Neural cell (in vitro differentiated cells): ENCODE measurements at regions not wholly inside any gene's neighbourhood (a gene's known extent, or its start where the extent isn't known, plus 50 kb on each side); places are given as distances from the start of the nearest gene placed in this dataset.

ENCODE experiments used
- H2AFZ ChIP-seq: fragments of 200-600, 300-800 bp; sonication (generic), shearing (Covaris generic); 2 replicates; pipeline ENCODE4 v1.6.0; 2014; ENCODE audit warnings: low read depth, mild to moderate bottlenecking, antibody characterized with exemption, low read length, moderate library complexity
- H3F3A ChIP-seq: fragments of 200-600 bp; shearing (Covaris generic); 2 replicates; pipeline ENCODE4 v1.6.1; 2016; ENCODE audit warnings: mild to moderate bottlenecking, moderate library complexity, mixed read lengths, antibody characterized with exemption, low read length; ENCODE audit not compliant: insufficient read depth, poor library complexity, severe bottlenecking
- H3K27ac ChIP-seq: fragments of 200-600, 300-800 bp; sonication (generic), shearing (Covaris generic); 2 replicates; pipeline ENCODE4 v1.5.1; 2014; ENCODE audit warnings: mild to moderate bottlenecking, low read length, moderate library complexity
- H3K27me3 ChIP-seq: fragments of 300-800, 200-600 bp; sonication (generic), shearing (Covaris generic); 2 replicates; pipeline ENCODE4 v1.6.0; 2014; ENCODE audit warnings: mild to moderate bottlenecking, low read depth, low read length, moderate library complexity; ENCODE audit not compliant: insufficient read depth
- H3K36me3 ChIP-seq: fragments of 300-800, 200-600 bp; sonication (generic), shearing (Covaris generic); 2 replicates; pipeline ENCODE4 v1.5.1; 2014; ENCODE audit warnings: mild to moderate bottlenecking, antibody characterized with exemption, low read length, moderate library complexity; ENCODE audit not compliant: insufficient read depth
- H3K4me2 ChIP-seq: fragments of 300-800, 200-600 bp; sonication (generic), shearing (Covaris generic); 2 replicates; pipeline ENCODE4 v1.6.0; 2014; ENCODE audit warnings: mild to moderate bottlenecking, low read length
- H3K4me3 ChIP-seq: fragments of 300-800, 200-600 bp; sonication (generic), shearing (Covaris generic); 2 replicates; pipeline ENCODE4 v1.5.1; 2014; ENCODE audit warnings: mild to moderate bottlenecking, low read length, moderate library complexity
- H3K79me2 ChIP-seq: fragments of 200-600 bp; shearing (Covaris generic); replicated peaks from 2 replicates; pipeline ENCODE4 v1.6.0; 2014; ENCODE audit warnings: mild to moderate bottlenecking, low read length, moderate library complexity; ENCODE audit not compliant: insufficient read depth
- H3K9ac ChIP-seq: fragments of 300-800, 200-600 bp; sonication (generic), shearing (Covaris generic); 2 replicates; pipeline ENCODE4 v1.6.1; 2016; ENCODE audit warnings: mild to moderate bottlenecking, low read length, mixed read lengths
- H3K9me2 ChIP-seq: fragments of 200-600 bp; shearing (Covaris generic); 2 replicates; pipeline ENCODE4 v1.6.1; 2016; ENCODE audit warnings: mild to moderate bottlenecking, low read length, mixed read lengths; ENCODE audit not compliant: insufficient read depth
- H3K9me3 ChIP-seq: fragments of 200-600, 300-800 bp; sonication (generic), shearing (Covaris generic); 2 replicates; pipeline ENCODE4 v1.6.1; 2016; ENCODE audit warnings: mild to moderate bottlenecking, mixed run types, low read length, moderate library complexity, mixed read lengths
- H4K20me1 ChIP-seq: fragments of 200-600 bp; shearing (Covaris generic); 2 replicates; pipeline ENCODE4 v1.6.1; 2016; ENCODE audit warnings: mild to moderate bottlenecking, mixed run types; ENCODE audit not compliant: insufficient read depth
- CTCF ChIP-seq: fragments of 450-650 bp; IDR thresholded peaks from 2 replicates; pipeline ENCODE4 v1.5.1; 2014; ENCODE audit warnings: antibody characterized with exemption, mild to moderate bottlenecking, moderate library complexity; ENCODE audit not compliant: poor library complexity, severe bottlenecking
- EP300 ChIP-seq: fragments of 450-650 bp; conservative IDR thresholded peaks from 2 replicates; pipeline ENCODE4 v1.6.1; 2014; ENCODE audit warnings: antibody characterized with exemption, mild to moderate bottlenecking, moderate library complexity; ENCODE audit not compliant: poor library complexity, severe bottlenecking
- EZH2 ChIP-seq: fragments of 200-600, 300-800 bp; shearing (Covaris generic), sonication (generic); IDR thresholded peaks from 2 replicates; pipeline ENCODE4 v1.6.1; 2014; ENCODE audit warnings: antibody characterized with exemption, low read length, borderline replicate concordance, mild to moderate bottlenecking; ENCODE audit not compliant: insufficient read depth, poor library complexity, severe bottlenecking
- MXI1 ChIP-seq: fragments of 450-650 bp; conservative IDR thresholded peaks from 2 replicates; pipeline ENCODE4 v1.6.1; 2014; ENCODE audit warnings: antibody characterized with exemption, mild to moderate bottlenecking; ENCODE audit not compliant: poor library complexity, severe bottlenecking
- POLR2AphosphoS5 ChIP-seq: IDR thresholded peaks from 2 replicates; pipeline ENCODE4 v1.6.1; 2012
- RAD21 ChIP-seq: fragments of 450-650 bp; conservative IDR thresholded peaks from 2 replicates; pipeline ENCODE4 v1.6.1; 2014; ENCODE audit warnings: antibody characterized with exemption, mild to moderate bottlenecking, moderate library complexity
- REST ChIP-seq: IDR thresholded peaks from 2 replicates; pipeline ENCODE4 v1.6.1; 2012; ENCODE audit warnings: borderline replicate concordance
- SMC3 ChIP-seq: fragments of 450-650 bp; conservative IDR thresholded peaks from 2 replicates; pipeline ENCODE4 v1.6.1; 2014; ENCODE audit warnings: antibody characterized with exemption, mild to moderate bottlenecking, moderate library complexity; ENCODE audit not compliant: poor library complexity
- TAF1 ChIP-seq: IDR thresholded peaks from 2 replicates; pipeline ENCODE4 v1.6.1; 2012; ENCODE audit warnings: low read depth

- H3K27me3 ChIP-seq = no peaks in the 10 kb centered on the region
Observed at GRCh38 chr12:13428538-13429265, 232.2 kb downstream of the EMP1 start.

GRCh38 chr12:13425766-13426165 lies 229.2 kb downstream of the EMP1 start:
- Histone ChIP-seq H2AFZ (no peak overlapping the region), H3K4me2 (no peak overlapping the region), H3F3A (no peaks in the 10 kb centered on the region), H3K9ac (no peak overlapping the region), H4K20me1 (no peaks in the 10 kb centered on the region), H3K9me2 (no peaks in the 10 kb centered on the region), H3K36me3 (no peaks in the 10 kb centered on the region), H3K27ac (no peak overlapping the region), H3K79me2 (no peaks in the 10 kb centered on the region), H3K9me3 (no peaks in the 10 kb centered on the region), H3K4me3 (no peak overlapping the region), H3K27me3 (no peaks in the 10 kb centered on the region)
- TF ChIP-seq CTCF = no peak
- TF ChIP-seq REST = no peak
- TF ChIP-seq TAF1 = no peak
- TF ChIP-seq EP300 = no peak
- TF ChIP-seq SMC3 = no peak
- TF ChIP-seq RAD21 = no peak
- TF ChIP-seq POLR2AphosphoS5 = no peak
- TF ChIP-seq MXI1 = no peak
- no peak for TF ChIP-seq EZH2

More at GRCh38 chr12:13428538-13429265, 232.2 kb downstream of the EMP1 start:
- Histone ChIP-seq H3K27ac (no peak overlapping the region), H3F3A (no peaks in the 10 kb centered on the region), H3K4me2 (no peak overlapping the region), H3K9ac (no peak overlapping the region), H2AFZ (no peak overlapping the region), H3K9me3 (no peaks in the 10 kb centered on the region), H3K79me2 (no peaks in the 10 kb centered on the region), H3K9me2 (no peaks in the 10 kb centered on the region), H3K36me3 (no peaks in the 10 kb centered on the region), H4K20me1 (no peaks in the 10 kb centered on the region), H3K4me3 (no peak overlapping the region)
- TF ChIP-seq POLR2AphosphoS5 = no peak
- TF ChIP-seq RAD21 = no peak
- TF ChIP-seq EP300 = no peak
- no peak for TF ChIP-seq REST
- TF ChIP-seq SMC3 = no peak
